ENCODE measurements at regions not wholly inside any gene's neighbourhood (a gene's known extent, or its start where the extent isn't known, plus 50 kb on each side); places are given as distances from the start of the nearest gene placed in this dataset.

GRCh38 chr5:93225748-93226147 is 355.3 kb downstream of the NR2F1-AS1 start:
- H4K91ac ChIP-seq (ENCODE audit: low read depth, low read length, poor library complexity), result no peak overlapping the region
- H3K9ac ChIP-seq (ENCODE audit: low read depth, low read length, poor library complexity), result no peak overlapping the region
- H2AFZ ChIP-seq (ENCODE audit: low read length), result no peak overlapping the region
- H3K27ac ChIP-seq (replicated peaks; ENCODE audit: low read length), result no peak overlapping the region
- no peaks in the 10 kb centered on the region for H3K79me1 ChIP-seq (ENCODE audit: low read depth, low read length)
- H3K4ac ChIP-seq (ENCODE audit: low read length), result no peak overlapping the region
- no peak overlapping the region for H3K18ac ChIP-seq (ENCODE audit: low read length)
- no peak overlapping the region for H3K14ac ChIP-seq (ENCODE audit: low read length)
- H2BK12ac ChIP-seq (ENCODE audit: low read length), result no peak overlapping the region
- no peak for DNase-seq (ENCODE audit: low spot score)
- H2BK15ac ChIP-seq (ENCODE audit: low read length), result no peak overlapping the region
- H3K4me3 ChIP-seq (ENCODE audit: low read length in 2 of 2), result no peak overlapping the region
- H3K23ac ChIP-seq (ENCODE audit: low read depth, low read length, poor library complexity), result no peak overlapping the region
- no peaks in the 10 kb centered on the region for H3K27me3 ChIP-seq (ENCODE audit: control insufficient read depth in 3 of 3, insufficient read depth in 3 of 3, low read depth in 1 of 3, low read length in 3 of 3)
- no peak overlapping the region for H2AK5ac ChIP-seq (ENCODE audit: low read depth, low read length)
- H3K36me3 ChIP-seq (replicated peaks in 1 of 2; ENCODE audit: control insufficient read depth in 2 of 2, insufficient read depth in 2 of 2, low read length in 2 of 2), result no peaks in the 10 kb centered on the region
- no CpG with 5 or more reads among the region's 1 CpG for WGBS, 2 donors (ENCODE audit: extremely low coverage in 2 of 2, insufficient read length in 2 of 2, insufficient replicate concordance in 1 of 2)
- H2BK5ac ChIP-seq (ENCODE audit: low read length), result no peak overlapping the region
- H2BK120ac ChIP-seq (ENCODE audit: low read depth, low read length), result no peak overlapping the region
- no peak overlapping the region for H4K8ac ChIP-seq (ENCODE audit: low read depth, low read length)
- H3K4me1 ChIP-seq (ENCODE audit: control insufficient read depth in 2 of 2, insufficient read depth in 1 of 2, low read depth in 1 of 2, low read length in 2 of 2), result peaks cover 0 to 3% of the 10 kb centered on the region in 2 donors
- H3K4me2 ChIP-seq (ENCODE audit: insufficient read depth, low read length, poor library complexity, severe bottlenecking), result no peak overlapping the region
- no peaks in the 10 kb centered on the region for H3K9me3 ChIP-seq (replicated peaks in 1 of 2; ENCODE audit: control insufficient read depth in 2 of 2, insufficient read depth in 1 of 2, low read depth in 1 of 2, low read length in 2 of 2)

GRCh38 chr5:93224624-93225023 is 356.4 kb downstream of the NR2F1-AS1 start:
- no peak overlapping the region for H3K18ac ChIP-seq (ENCODE audit: low read length)
- peak overlapping the region; percentile 90 for H3K4ac ChIP-seq (ENCODE audit: low read length)
- H3K79me1 ChIP-seq (ENCODE audit: low read depth, low read length), result no peaks in the 10 kb centered on the region
- no peak for DNase-seq (ENCODE audit: low spot score)
- H2BK120ac ChIP-seq (ENCODE audit: low read depth, low read length), result no peak overlapping the region
- no peaks in the 10 kb centered on the region for H3K27me3 ChIP-seq (ENCODE audit: control insufficient read depth in 3 of 3, insufficient read depth in 3 of 3, low read depth in 1 of 3, low read length in 3 of 3)
- no peak overlapping the region for H3K4me2 ChIP-seq (ENCODE audit: insufficient read depth, low read length, poor library complexity, severe bottlenecking)
- H4K91ac ChIP-seq (ENCODE audit: low read depth, low read length, poor library complexity), result no peak overlapping the region
- no peaks in the 10 kb centered on the region for H3K9me3 ChIP-seq (replicated peaks in 1 of 2; ENCODE audit: control insufficient read depth in 2 of 2, insufficient read depth in 1 of 2, low read depth in 1 of 2, low read length in 2 of 2)
- H3K23ac ChIP-seq (ENCODE audit: low read depth, low read length, poor library complexity), result no peak overlapping the region
- no peak overlapping the region for H2BK15ac ChIP-seq (ENCODE audit: low read length)
- H3K4me1 ChIP-seq (ENCODE audit: control insufficient read depth in 2 of 2, insufficient read depth in 1 of 2, low read depth in 1 of 2, low read length in 2 of 2), result peaks cover 5 to 8% of the 10 kb centered on the region in 2 donors
- H2AK5ac ChIP-seq (ENCODE audit: low read depth, low read length), result no peak overlapping the region
- H3K9ac ChIP-seq (ENCODE audit: low read depth, low read length, poor library complexity), result no peak overlapping the region
- no peak overlapping the region for H2BK5ac ChIP-seq (ENCODE audit: low read length)
- H3K4me3 ChIP-seq (ENCODE audit: low read length in 2 of 2), result no peak overlapping the region
- no peak overlapping the region for H3K14ac ChIP-seq (ENCODE audit: low read length)
- H2BK12ac ChIP-seq (ENCODE audit: low read length), result no peak overlapping the region
- H2AFZ ChIP-seq (ENCODE audit: low read length), result no peak overlapping the region
- no peak overlapping the region for H3K27ac ChIP-seq (replicated peaks; ENCODE audit: low read length)
- WGBS, 2 donors (ENCODE audit: extremely low coverage in 2 of 2, insufficient read length in 2 of 2, insufficient replicate concordance in 1 of 2), result no CpG with 5 or more reads among the region's 4 CpGs
- no peaks in the 10 kb centered on the region for H3K36me3 ChIP-seq (replicated peaks in 1 of 2; ENCODE audit: control insufficient read depth in 2 of 2, insufficient read depth in 2 of 2, low read length in 2 of 2)
- H4K8ac ChIP-seq (ENCODE audit: low read depth, low read length), result peak overlapping the region; percentile 89

GRCh38 chr5:93221773-93222172 is 359.2 kb downstream of the NR2F1-AS1 start:
- H3K79me1 ChIP-seq (ENCODE audit: low read depth, low read length), result no peaks in the 10 kb centered on the region
- no peak overlapping the region for H3K23ac ChIP-seq (ENCODE audit: low read depth, low read length, poor library complexity)
- no peak overlapping the region for H4K8ac ChIP-seq (ENCODE audit: low read depth, low read length)

GRCh38 chr5:93220431-93220830 is 360.6 kb downstream of the NR2F1-AS1 start:
- Histone ChIP-seq H3K4me1 (ENCODE audit: control insufficient read depth in 2 of 2, insufficient read depth in 1 of 2, low read depth in 1 of 2, low read length in 2 of 2) (peaks cover 5 to 8% of the 10 kb centered on the region in 2 donors), H3K4me2 (ENCODE audit: insufficient read depth, low read length, poor library complexity, severe bottlenecking) (no peak overlapping the region), H3K9ac (ENCODE audit: low read depth, low read length, poor library complexity) (no peak overlapping the region), H2BK5ac (ENCODE audit: low read length) (no peak overlapping the region), H3K79me1 (ENCODE audit: low read depth, low read length) (no peaks in the 10 kb centered on the region), H2AFZ (ENCODE audit: low read length) (peak overlapping the region; percentile 75), H4K91ac (ENCODE audit: low read depth, low read length, poor library complexity) (no peak overlapping the region), H3K9me3 (replicated peaks in 1 of 2; ENCODE audit: control insufficient read depth in 2 of 2, insufficient read depth in 1 of 2, low read depth in 1 of 2, low read length in 2 of 2) (no peaks in the 10 kb centered on the region), H3K18ac (ENCODE audit: low read length) (no peak overlapping the region), H3K4me3 (ENCODE audit: low read length in 2 of 2) (no peak overlapping the region), H2BK15ac (ENCODE audit: low read length) (no peak overlapping the region), H4K8ac (ENCODE audit: low read depth, low read length) (no peak overlapping the region), H3K14ac (ENCODE audit: low read length) (no peak overlapping the region), H3K27me3 (ENCODE audit: control insufficient read depth in 3 of 3, insufficient read depth in 3 of 3, low read depth in 1 of 3, low read length in 3 of 3) (no peaks in the 10 kb centered on the region), H2BK12ac (ENCODE audit: low read length) (no peak overlapping the region), H2AK5ac (ENCODE audit: low read depth, low read length) (no peak overlapping the region), H3K27ac (replicated peaks; ENCODE audit: low read length) (no peak overlapping the region), H3K36me3 (replicated peaks in 1 of 2; ENCODE audit: control insufficient read depth in 2 of 2, insufficient read depth in 2 of 2, low read length in 2 of 2) (no peaks in the 10 kb centered on the region), H3K4ac (ENCODE audit: low read length) (no peak overlapping the region), H2BK120ac (ENCODE audit: low read depth, low read length) (no peak overlapping the region), H3K23ac (ENCODE audit: low read depth, low read length, poor library complexity) (no peak overlapping the region)
- no CpG with 5 or more reads among the region's 3 CpGs for WGBS, 2 donors (ENCODE audit: extremely low coverage in 2 of 2, insufficient read length in 2 of 2, insufficient replicate concordance in 1 of 2)
- DNase-seq (ENCODE audit: low spot score), result peak; percentile 47

More at GRCh38 chr5:93221773-93222172, 359.2 kb downstream of the NR2F1-AS1 start:
- Histone ChIP-seq H3K27me3 (ENCODE audit: control insufficient read depth in 3 of 3, insufficient read depth in 3 of 3, low read depth in 1 of 3, low read length in 3 of 3) (no peaks in the 10 kb centered on the region), H2BK15ac (ENCODE audit: low read length) (no peak overlapping the region), H3K36me3 (replicated peaks in 1 of 2; ENCODE audit: control insufficient read depth in 2 of 2, insufficient read depth in 2 of 2, low read length in 2 of 2) (no peaks in the 10 kb centered on the region), H3K4ac (ENCODE audit: low read length) (no peak overlapping the region), H3K9me3 (replicated peaks in 1 of 2; ENCODE audit: control insufficient read depth in 2 of 2, insufficient read depth in 1 of 2, low read depth in 1 of 2, low read length in 2 of 2) (no peaks in the 10 kb centered on the region), H2AFZ (ENCODE audit: low read length) (no peak overlapping the region), H2BK120ac (ENCODE audit: low read depth, low read length) (no peak overlapping the region), H4K91ac (ENCODE audit: low read depth, low read length, poor library complexity) (no peak overlapping the region), H3K4me3 (ENCODE audit: low read length in 2 of 2) (no peak overlapping the region), H3K9ac (ENCODE audit: low read depth, low read length, poor library complexity) (no peak overlapping the region), H2AK5ac (ENCODE audit: low read depth, low read length) (no peak overlapping the region), H3K4me2 (ENCODE audit: insufficient read depth, low read length, poor library complexity, severe bottlenecking) (peak overlapping the region; percentile 11), H2BK12ac (ENCODE audit: low read length) (no peak overlapping the region), H3K14ac (ENCODE audit: low read length) (no peak overlapping the region), H3K4me1 (ENCODE audit: control insufficient read depth in 2 of 2, insufficient read depth in 1 of 2, low read depth in 1 of 2, low read length in 2 of 2) (peaks cover 5 to 8% of the 10 kb centered on the region in 2 donors), H3K27ac (replicated peaks; ENCODE audit: low read length) (no peak overlapping the region), H3K18ac (ENCODE audit: low read length) (no peak overlapping the region), H2BK5ac (ENCODE audit: low read length) (no peak overlapping the region)
- no peak for DNase-seq (ENCODE audit: low spot score)
- no CpG with 5 or more reads among the region's 1 CpG for WGBS, 2 donors (ENCODE audit: extremely low coverage in 2 of 2, insufficient read length in 2 of 2, insufficient replicate concordance in 1 of 2)

All from neuronal stem cell (in vitro differentiated cells).